Stimulated activated CD4-positive, alpha-beta T cell treated with anti-CD3 and anti-CD28 coated beads, Interleukin-4, amount 100 ng/mL, for 1 hour (primary cell): ENCODE measurements at regions not wholly inside any gene's neighbourhood (a gene's known extent, or its start where the extent isn't known, plus 50 kb on each side); places are given as distances from the start of the nearest gene placed in this dataset.
"Not testable (repeated sequence)": the region's sequence is repeated elsewhere in the genome, so short reads cannot be mapped to it uniquely, and the experiment has no call there.

ENCODE experiments used
- DNase-seq: peaks from one replicate; pipeline ENCODE4 v3.0.0-alpha.2; 2020

- DNase-seq = no peak
These were observed 1116.9 kb upstream of the CELF2 start for GRCh38 chr10:9900751-9901150.

GRCh38 chr10:9901971-9902370 lies 1115.7 kb upstream of the CELF2 start:
- DNase-seq = no peak

GRCh38 chr10:9910446-9910845 lies 1107.2 kb upstream of the CELF2 start:
- DNase-seq = no peak

- DNase-seq = no peak
These were observed 1106.2 kb upstream of the CELF2 start for GRCh38 chr10:9911488-9911887.

- no peak for DNase-seq
These were observed 1103.7 kb upstream of the CELF2 start for GRCh38 chr10:9913876-9914514.

GRCh38 chr10:9921544-9921943 lies 1096.1 kb upstream of the CELF2 start:
- DNase-seq = no peak

- DNase-seq = no peak
These were observed 1095.4 kb upstream of the CELF2 start for GRCh38 chr10:9922126-9922870.

- no peak for DNase-seq
These were observed 1091.7 kb upstream of the CELF2 start for GRCh38 chr10:9926003-9926402.

- no peak for DNase-seq
These were observed 1090.8 kb upstream of the CELF2 start for GRCh38 chr10:9926881-9927280.

- DNase-seq = no peak
These were observed 1078.0 kb upstream of the CELF2 start for GRCh38 chr10:9939716-9940115.

GRCh38 chr10:9944690-9945089 lies 1073.0 kb upstream of the CELF2 start:
- DNase-seq = no peak

- no peak for DNase-seq
These were observed 1067.6 kb upstream of the CELF2 start for GRCh38 chr10:9950070-9950469.

GRCh38 chr10:9951481-9952257 lies 1066.0 kb upstream of the CELF2 start:
- no peak for DNase-seq

- DNase-seq = no peak
These were observed 1060.3 kb upstream of the CELF2 start for GRCh38 chr10:9957351-9957750.

- not testable (repeated sequence) for DNase-seq
These were observed 1059.8 kb upstream of the CELF2 start for GRCh38 chr10:9957876-9958275.

GRCh38 chr10:9965341-9965740 lies 1052.3 kb upstream of the CELF2 start:
- no peak for DNase-seq

- DNase-seq = no peak
These were observed 1030.9 kb upstream of the CELF2 start for GRCh38 chr10:9986786-9987185.

GRCh38 chr10:9987197-9987596 lies 1030.5 kb upstream of the CELF2 start:
- DNase-seq = no peak

- DNase-seq = no peak
These were observed 1025.0 kb upstream of the CELF2 start for GRCh38 chr10:9992661-9993060.

GRCh38 chr10:9994131-9994530 lies 1023.5 kb upstream of the CELF2 start:
- DNase-seq = no peak

GRCh38 chr10:9999627-10000026 lies 1018.0 kb upstream of the CELF2 start:
- DNase-seq = no peak

- DNase-seq = no peak
These were observed 1009.7 kb upstream of the CELF2 start for GRCh38 chr10:10007957-10008356.

- DNase-seq = no peak
These were observed 1007.3 kb upstream of the CELF2 start for GRCh38 chr10:10010397-10010796.

- DNase-seq = no peak
These were observed 1002.8 kb upstream of the CELF2 start for GRCh38 chr10:10014846-10015245.
